ENCODE measurements at regions not wholly inside any gene's neighbourhood (a gene's known extent, or its start where the extent isn't known, plus 50 kb on each side); places are given as distances from the start of the nearest gene placed in this dataset.

GRCh38 chr2:128690431-128690830 is 371.8 kb upstream of the HS6ST1 start:
- TF ChIP-seq EZH2 (IDR thresholded peaks at IDR 0.05; ENCODE audit: low read depth) (no peak), CTCF (conservative IDR thresholded peaks at IDR 0.05) (no peak)
- no TSS peak for BruUV-seq (replicated peaks)
- H3K9me3 ChIP-seq (ENCODE audit: insufficient read depth, low read depth): no peaks in the 10 kb centered on the region
- no peaks in the 10 kb centered on the region for H3K9me2 ChIP-seq (ENCODE audit: insufficient read depth)
- H3K27ac ChIP-seq: no peak overlapping the region
- peaks cover 6% of the 10 kb centered on the region; the same call in 1 of the 2 replicates for H3K27me3 ChIP-seq (ENCODE audit: insufficient read depth, low read depth)
- no peak for DNase-seq
- ChIA-PET POLR2A (ENCODE audit: unreplicated experiment) (no interaction called here), CTCF (no interaction called here)
- H3K79me2 ChIP-seq (ENCODE audit: low read depth): no peaks in the 10 kb centered on the region
- H3K36me3 ChIP-seq (ENCODE audit: low read depth): no peaks in the 10 kb centered on the region
- intact Hi-C loops (cut with micrococcal nuclease; ENCODE audit: unreplicated experiment): no loop called here
- no peaks in the 10 kb centered on the region for H3F3A ChIP-seq (ENCODE audit: insufficient read depth, low read depth)
- H3K4me2 ChIP-seq: no peak overlapping the region
- no peaks in the 10 kb centered on the region for H4K20me1 ChIP-seq (ENCODE audit: insufficient read depth)
- H3K4me1 ChIP-seq (replicated peaks; ENCODE audit: insufficient read depth): no peaks in the 10 kb centered on the region
- H3K4me3 ChIP-seq: no peak overlapping the region
- H2AFZ ChIP-seq: no peak overlapping the region

- ChIA-PET POLR2A (ENCODE audit: unreplicated experiment) (no interaction called here), CTCF (no interaction called here)
- Histone ChIP-seq H4K20me1 (ENCODE audit: insufficient read depth) (no peaks in the 10 kb centered on the region), H3K9me3 (ENCODE audit: insufficient read depth, low read depth) (no peaks in the 10 kb centered on the region), H3K9me2 (ENCODE audit: insufficient read depth) (no peaks in the 10 kb centered on the region), H3K27me3 (ENCODE audit: insufficient read depth, low read depth) (peaks cover 6% of the 10 kb centered on the region; the same call in 1 of the 2 replicates), H3K79me2 (ENCODE audit: low read depth) (no peaks in the 10 kb centered on the region), H3K4me3 (no peak overlapping the region), H3K36me3 (ENCODE audit: low read depth) (no peaks in the 10 kb centered on the region), H3K4me1 (replicated peaks; ENCODE audit: insufficient read depth) (no peaks in the 10 kb centered on the region), H3F3A (ENCODE audit: insufficient read depth, low read depth) (no peaks in the 10 kb centered on the region), H2AFZ (no peak overlapping the region), H3K27ac (no peak overlapping the region), H3K4me2 (no peak overlapping the region)
- DNase-seq: no peak
- intact Hi-C loops (cut with micrococcal nuclease; ENCODE audit: unreplicated experiment): no loop called here
- TF ChIP-seq EZH2 (IDR thresholded peaks at IDR 0.05; ENCODE audit: low read depth): no peak
- no peak for TF ChIP-seq CTCF (conservative IDR thresholded peaks at IDR 0.05)
- no TSS peak for BruUV-seq (replicated peaks)
Observed at GRCh38 chr2:128690869-128691268, 372.2 kb upstream of the HS6ST1 start.

GRCh38 chr2:128691526-128691925 is 372.9 kb upstream of the HS6ST1 start:
- Histone ChIP-seq H3K79me2 (ENCODE audit: low read depth) (no peaks in the 10 kb centered on the region), H3K4me1 (replicated peaks; ENCODE audit: insufficient read depth) (no peaks in the 10 kb centered on the region), H3K4me2 (no peak overlapping the region), H4K20me1 (ENCODE audit: insufficient read depth) (no peaks in the 10 kb centered on the region), H3K9me3 (ENCODE audit: insufficient read depth, low read depth) (no peaks in the 10 kb centered on the region), H3F3A (ENCODE audit: insufficient read depth, low read depth) (no peaks in the 10 kb centered on the region), H3K4me3 (no peak overlapping the region), H3K9me2 (ENCODE audit: insufficient read depth) (no peaks in the 10 kb centered on the region), H3K27ac (no peak overlapping the region), H2AFZ (no peak overlapping the region), H3K27me3 (ENCODE audit: insufficient read depth, low read depth) (peaks cover 6% of the 10 kb centered on the region; the same call in 1 of the 2 replicates), H3K36me3 (ENCODE audit: low read depth) (no peaks in the 10 kb centered on the region)
- no TSS peak for BruUV-seq (replicated peaks)
- POLR2A ChIA-PET (ENCODE audit: unreplicated experiment): no interaction called here
- intact Hi-C loops (cut with micrococcal nuclease; ENCODE audit: unreplicated experiment): no loop called here
- TF ChIP-seq EZH2 (IDR thresholded peaks at IDR 0.05; ENCODE audit: low read depth): no peak
- no peak for TF ChIP-seq CTCF (conservative IDR thresholded peaks at IDR 0.05)
- CTCF ChIA-PET: no interaction called here
- DNase-seq: no peak
